Peyer's patch (tissue), 4 donors: ENCODE measurements at regions not wholly inside any gene's neighbourhood (a gene's known extent, or its start where the extent isn't known, plus 50 kb on each side); places are given as distances from the start of the nearest gene placed in this dataset.

ENCODE experiments used
- CTCF ChIP-seq, 6 experiments: fragments of 450-650 bp in 4 of 6; fragments of 200-600 bp in 2 of 6; sonication (generic) in 1 of 6; IDR thresholded peaks; one replicate each; pipeline ENCODE4 v1.5.1; 2017 to 2019; ENCODE audit warnings: antibody characterized with exemption in 6 of 6, mild to moderate bottlenecking in 3 of 6, moderate library complexity in 1 of 6
- POLR2A ChIP-seq, 2 donors: fragments of 450-650 bp; IDR thresholded peaks; one replicate each; pipeline ENCODE4 v1.5.1; 2017; ENCODE audit warnings: antibody characterized with exemption in 2 of 2, mild to moderate bottlenecking in 2 of 2, moderate library complexity in 2 of 2

GRCh38 chr3:72548461-72548860, 299.8 kb downstream of the SHQ1 start:
- TF ChIP-seq CTCF (IDR thresholded peaks at IDR 0.05) = no peak
- no peak for TF ChIP-seq POLR2A (IDR thresholded peaks at IDR 0.05)
